ENCODE measurements at regions not wholly inside any gene's neighbourhood (a gene's known extent, or its start where the extent isn't known, plus 50 kb on each side); places are given as distances from the start of the nearest gene placed in this dataset.

GRCh38 chr6:123159861-123160260, 163.8 kb downstream of the CLVS2 start:
- Histone ChIP-seq H3K27me3 (ENCODE audit: insufficient read depth, low read length) (peaks cover 9% of the 10 kb centered on the region; the same call in 1 of the 2 replicates), H2AFZ (ENCODE audit: low read depth, low read length, poor library complexity, severe bottlenecking) (no peak overlapping the region), H3K27ac (ENCODE audit: low read depth, low read length) (no peak overlapping the region), H3K9me2 (ENCODE audit: insufficient read depth) (no peaks in the 10 kb centered on the region), H3K9me3 (ENCODE audit: control insufficient read depth in 1 of 2, insufficient read depth in 1 of 2, low read depth in 1 of 2, low read length in 2 of 2) (no peaks in the 10 kb centered on the region), H3K4me3 (replicated peaks in 1 of 2; ENCODE audit: low read depth in 1 of 2, low read length in 2 of 2) (no peak overlapping the region), H3K9ac (ENCODE audit: low read length) (no peak overlapping the region), H3K4me1 (ENCODE audit: control insufficient read depth in 1 of 2, insufficient read depth in 2 of 2, low read length in 2 of 2) (no peaks in the 10 kb centered on the region), H4K20me1 (ENCODE audit: insufficient read depth) (no peaks in the 10 kb centered on the region; the same call in 1 of the 2 replicates), H3K79me2 (ENCODE audit: insufficient read depth, low read length) (no peaks in the 10 kb centered on the region), H3K4me2 (ENCODE audit: low read length) (no peak overlapping the region), H3K36me3 (ENCODE audit: control insufficient read depth in 1 of 2, insufficient read depth in 2 of 2, low read length in 2 of 2) (no peaks in the 10 kb centered on the region; a peak in 1 of 4 replicates)
- ATAC-seq (no peak), DNase-seq (ENCODE audit: low read depth, low spot score) (no peak)
- TF ChIP-seq CTCF (IDR thresholded peaks at IDR 0.05 in 2 of 3, conservative IDR thresholded peaks at IDR 0.05 in 1 of 3; ENCODE audit: borderline replicate concordance in 1 of 3, insufficient read depth in 1 of 3, low read depth in 2 of 3, low read length in 2 of 3) = no peak
- CTCF ChIA-PET = no interaction called here
- POLR2A ChIA-PET = no interaction called here
- no TSS peak for BruUV-seq (replicated peaks)
- RAD21 ChIA-PET (ENCODE audit: low non-redundant PET in 1 of 2, low total read pairs in 2 of 2, uncharacterized antibody in 2 of 2, unreplicated experiment in 2 of 2) = no interaction called here
- intact Hi-C loops (cut with micrococcal nuclease) = no loop called here
